ENCODE measurements at regions not wholly inside any gene's neighbourhood (a gene's known extent, or its start where the extent isn't known, plus 50 kb on each side); places are given as distances from the start of the nearest gene placed in this dataset.

DNA sequence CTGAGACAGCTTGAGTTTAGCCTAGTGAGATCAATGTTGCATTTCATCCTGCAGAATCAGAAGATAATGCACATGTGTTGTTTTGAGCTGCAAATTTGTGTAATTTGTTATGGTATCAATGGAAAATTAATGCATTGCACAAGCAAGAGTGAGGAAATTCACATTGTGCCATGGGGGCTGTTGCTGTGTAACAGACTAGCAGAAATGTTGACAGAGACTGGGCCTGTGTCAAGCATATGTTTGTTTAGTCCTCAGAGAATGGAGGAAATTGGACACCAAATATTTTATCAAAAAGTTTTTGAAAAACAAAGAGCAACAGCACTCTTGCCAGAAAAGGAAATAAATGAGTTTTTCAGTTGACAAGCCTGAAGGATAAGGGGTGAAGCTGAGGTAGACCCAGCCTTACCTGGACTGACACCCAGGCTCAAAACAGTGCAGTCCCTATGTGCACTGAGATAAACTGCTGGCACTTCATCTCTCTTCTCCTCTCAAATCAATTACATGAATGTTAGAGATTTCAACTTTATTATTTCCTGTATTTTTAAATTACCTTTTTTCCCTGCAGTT is 1150.0 kb downstream of the FSCB start:
- TF ChIP-seq, protein P1, sequence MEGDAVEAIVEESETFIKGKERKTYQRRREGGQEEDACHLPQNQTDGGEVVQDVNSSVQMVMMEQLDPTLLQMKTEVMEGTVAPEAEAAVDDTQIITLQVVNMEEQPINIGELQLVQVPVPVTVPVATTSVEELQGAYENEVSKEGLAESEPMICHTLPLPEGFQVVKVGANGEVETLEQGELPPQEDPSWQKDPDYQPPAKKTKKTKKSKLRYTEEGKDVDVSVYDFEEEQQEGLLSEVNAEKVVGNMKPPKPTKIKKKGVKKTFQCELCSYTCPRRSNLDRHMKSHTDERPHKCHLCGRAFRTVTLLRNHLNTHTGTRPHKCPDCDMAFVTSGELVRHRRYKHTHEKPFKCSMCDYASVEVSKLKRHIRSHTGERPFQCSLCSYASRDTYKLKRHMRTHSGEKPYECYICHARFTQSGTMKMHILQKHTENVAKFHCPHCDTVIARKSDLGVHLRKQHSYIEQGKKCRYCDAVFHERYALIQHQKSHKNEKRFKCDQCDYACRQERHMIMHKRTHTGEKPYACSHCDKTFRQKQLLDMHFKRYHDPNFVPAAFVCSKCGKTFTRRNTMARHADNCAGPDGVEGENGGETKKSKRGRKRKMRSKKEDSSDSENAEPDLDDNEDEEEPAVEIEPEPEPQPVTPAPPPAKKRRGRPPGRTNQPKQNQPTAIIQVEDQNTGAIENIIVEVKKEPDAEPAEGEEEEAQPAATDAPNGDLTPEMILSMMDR (IDR thresholded peaks at IDR 0.05), result no peak
- TF ChIP-seq POLR2A (IDR thresholded peaks at IDR 0.05) (no peak), EP300 (IDR thresholded peaks at IDR 0.05; ENCODE audit: low read depth) (no peak)
